Body of pancreas (tissue), 4 donors: ENCODE measurements at regions not wholly inside any gene's neighbourhood (a gene's known extent, or its start where the extent isn't known, plus 50 kb on each side); places are given as distances from the start of the nearest gene placed in this dataset.
A peak's percentile ranks its signal among the peaks of the same experiment; 100 is the strongest.

Source experiments
- ATAC-seq: fragments of 150-250 bp; one replicate; pipeline ENCODE4 v1.9.1; 2016
- DNase-seq, 4 donors: peaks; one replicate each; pipeline ENCODE4 v3.0.0-alpha.2; 2019
- H3K27ac ChIP-seq, 4 donors: fragments of 200-600 bp; sonication (generic); 1 replicate in 3 of 4; 2 replicates in 1 of 4; pipeline versions ENCODE4 v1.5.1 to v1.6.1; 2016 to 2019; ENCODE audit warnings: mild to moderate bottlenecking in 1 of 4, mixed read lengths in 1 of 4, moderate library complexity in 1 of 4
- H3K27me3 ChIP-seq, 2 donors: fragments of 200-600 bp; sonication (generic); one replicate each; pipeline ENCODE4 v1.6.0; 2016; ENCODE audit warnings: mild to moderate bottlenecking in 1 of 2
- H3K36me3 ChIP-seq, 2 donors: fragments of 200-600 bp; sonication (generic); replicated peaks in 1 of 2; 2 replicates each; pipeline ENCODE4 v1.5.1; 2016; ENCODE audit warnings: low read depth in 2 of 2; ENCODE audit not compliant: insufficient read depth in 1 of 2
- H3K4me1 ChIP-seq: fragments of 200-600 bp; sonication (generic); one replicate; pipeline ENCODE4 v1.6.0; 2016
- H3K4me3 ChIP-seq, 2 donors: fragments of 200-600 bp; sonication (generic); 1 replicate in 1 of 2; 2 replicates in 1 of 2; pipeline ENCODE4 v1.5.1; 2016 to 2019
- H3K9me3 ChIP-seq, 3 donors: fragments of 200-600 bp; sonication (generic); 1 replicate in 2 of 3; 2 replicates in 1 of 3; pipeline ENCODE4 v1.5.1; 2016
- CTCF ChIP-seq, 7 experiments: fragments of 450-650 bp in 4 of 7; fragments of 200-600 bp in 3 of 7; sonication (generic) in 3 of 7; IDR thresholded peaks; one replicate each; pipeline ENCODE4 v1.5.1; 2016 to 2019; ENCODE audit warnings: antibody characterized with exemption in 7 of 7
- POLR2A ChIP-seq, 3 donors: fragments of 450-650 bp; IDR thresholded peaks; one replicate each; pipeline ENCODE4 v1.6.1; 2016; ENCODE audit warnings: antibody characterized with exemption in 3 of 3, mild to moderate bottlenecking in 2 of 3
- WGBS, 2 donors: methylation state at CpG; one replicate each; pipeline ENCODE4 v1.1.5; 2017; 5-methylcytosine and 5-hydroxymethylcytosine counted together
- intact Hi-C: fragments of 100-400 bp; cut with DNase I; formaldehyde crosslinking; loops from one replicate; pipeline ENCODE4 v1.15.1; 2023

- no peak for TF ChIP-seq POLR2A (IDR thresholded peaks at IDR 0.05)
- no peak for TF ChIP-seq CTCF (IDR thresholded peaks at IDR 0.05)
- Histone ChIP-seq H3K9me3 (no peaks in the 10 kb centered on the region), H3K27ac (no peak overlapping the region), H3K36me3 (no peaks in the 10 kb centered on the region), H3K4me1 (peaks cover 17% of the 10 kb centered on the region), H3K4me3 (no peak overlapping the region), H3K27me3 (no peaks in the 10 kb centered on the region)
- ATAC-seq (no peak), DNase-seq (no peak)
- 26 to 39% methylated on average over 3 of the region's 3 CpGs for WGBS, 2 donors
- intact Hi-C loops, result no loop called here
Observed at GRCh38 chr9:27659571-27659970, 86.3 kb upstream of the C9orf72 start.

DNA sequence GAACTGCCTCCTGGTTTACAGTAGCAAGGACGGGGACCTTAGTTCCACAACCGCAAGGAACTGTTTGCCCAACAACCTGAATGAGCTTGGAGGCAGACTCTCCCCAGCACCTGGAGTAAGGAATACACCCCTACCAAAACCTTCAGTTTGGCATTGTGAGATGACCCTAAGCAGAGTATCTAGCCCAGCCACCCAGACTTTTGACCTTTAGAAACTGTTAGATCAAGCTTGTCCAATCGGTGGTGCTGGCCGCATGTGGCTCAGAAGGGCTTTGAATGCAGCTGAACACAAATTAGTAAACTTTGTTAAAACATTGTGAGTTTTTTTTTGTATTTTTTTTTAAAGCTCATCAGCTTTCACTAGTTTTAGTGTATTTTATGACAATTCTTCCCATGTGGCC lies 86.9 kb upstream of the C9orf72 start:
- DNase-seq (no peak), ATAC-seq (no peak)
- Histone ChIP-seq H3K27ac (no peak overlapping the region), H3K9me3 (no peaks in the 10 kb centered on the region), H3K27me3 (no peaks in the 10 kb centered on the region), H3K36me3 (no peaks in the 10 kb centered on the region), H3K4me1 (peaks cover 17% of the 10 kb centered on the region), H3K4me3 (no peak overlapping the region)
- intact Hi-C loops, result no loop called here
- no peak for TF ChIP-seq CTCF (IDR thresholded peaks at IDR 0.05)
- no peak for TF ChIP-seq POLR2A (IDR thresholded peaks at IDR 0.05)
- WGBS, 2 donors, result 84 to 97% methylated on average over 4 of the region's 4 CpGs

GRCh38 chr9:27663526-27663925 lies 90.2 kb upstream of the C9orf72 start:
- Histone ChIP-seq H3K36me3 (no peaks in the 10 kb centered on the region), H3K9me3 (no peaks in the 10 kb centered on the region), H3K4me1 (peaks cover 18% of the 10 kb centered on the region), H3K4me3 (no peak overlapping the region), H3K27me3 (no peaks in the 10 kb centered on the region), H3K27ac (no peak overlapping the region)
- intact Hi-C loops, result no loop called here
- ATAC-seq (no peak), DNase-seq (no peak)
- WGBS, 2 donors, result 68 to 83% methylated on average over 5 of the region's 5 CpGs
- TF ChIP-seq POLR2A (IDR thresholded peaks at IDR 0.05), result no peak
- no peak for TF ChIP-seq CTCF (IDR thresholded peaks at IDR 0.05)

DNA sequence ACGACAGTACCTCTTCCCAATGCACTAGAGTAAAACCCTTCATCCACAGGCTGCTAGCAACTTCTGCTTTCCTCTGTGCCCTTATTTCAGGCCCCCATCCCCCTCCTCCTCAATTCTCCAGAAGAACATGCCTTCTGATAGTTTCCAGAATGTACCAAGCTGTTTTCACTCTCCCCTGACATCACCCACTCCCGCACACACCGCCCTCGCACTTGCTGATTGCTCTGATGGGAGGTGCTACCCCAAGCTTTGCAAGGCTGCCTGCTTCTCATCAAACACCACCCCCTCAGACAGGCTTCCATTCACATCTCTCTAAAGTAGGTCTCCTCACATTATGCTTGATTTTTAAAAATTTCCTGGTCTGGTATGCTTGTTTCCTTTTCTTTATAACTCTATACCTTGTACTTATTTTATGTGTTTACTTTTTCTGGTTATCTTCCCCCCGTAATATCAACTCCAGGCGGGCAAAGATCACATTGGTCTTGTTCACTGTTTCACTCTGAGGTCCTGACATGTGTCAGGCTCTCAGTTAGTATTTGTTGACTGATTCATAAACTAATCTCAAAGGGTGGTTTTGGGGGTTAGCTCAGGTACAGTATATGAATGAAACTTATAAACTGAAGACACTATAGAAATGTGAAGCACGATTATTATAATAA lies 91.0 kb upstream of the C9orf72 start:
- Histone ChIP-seq H3K36me3 (no peaks in the 10 kb centered on the region), H3K4me1 (peaks cover 18% of the 10 kb centered on the region), H3K4me3 (no peak overlapping the region), H3K27ac (no peak overlapping the region), H3K27me3 (no peaks in the 10 kb centered on the region), H3K9me3 (no peaks in the 10 kb centered on the region)
- 27 to 31% methylated on average over 7 of the region's 7 CpGs for WGBS, 2 donors
- TF ChIP-seq POLR2A (IDR thresholded peaks at IDR 0.05), result no peak
- TF ChIP-seq CTCF (IDR thresholded peaks at IDR 0.05), result no peak
- ATAC-seq (no peak), DNase-seq (peak in 1 of 4 donors; percentile 12)
- intact Hi-C loops, result no loop called here

GRCh38 chr9:27665136-27665535 lies 91.9 kb upstream of the C9orf72 start:
- peaks cover 18% of the 10 kb centered on the region for H3K4me1 ChIP-seq
- WGBS, 2 donors, result 27 to 31% methylated on average over 6 of the region's 6 CpGs
- ATAC-seq, result peak; percentile 33
- H3K27ac ChIP-seq, result no peak overlapping the region
- no peaks in the 10 kb centered on the region for H3K9me3 ChIP-seq
- no peak for TF ChIP-seq CTCF (IDR thresholded peaks at IDR 0.05)
- TF ChIP-seq POLR2A (IDR thresholded peaks at IDR 0.05), result no peak
- intact Hi-C loops, result no loop called here
- no peaks in the 10 kb centered on the region for H3K36me3 ChIP-seq
- no peak overlapping the region for H3K4me3 ChIP-seq
- no peak for DNase-seq
- H3K27me3 ChIP-seq, result no peaks in the 10 kb centered on the region
